ENCODE measurements at regions not wholly inside any gene's neighbourhood (a gene's known extent, or its start where the extent isn't known, plus 50 kb on each side); places are given as distances from the start of the nearest gene placed in this dataset.

DNA sequence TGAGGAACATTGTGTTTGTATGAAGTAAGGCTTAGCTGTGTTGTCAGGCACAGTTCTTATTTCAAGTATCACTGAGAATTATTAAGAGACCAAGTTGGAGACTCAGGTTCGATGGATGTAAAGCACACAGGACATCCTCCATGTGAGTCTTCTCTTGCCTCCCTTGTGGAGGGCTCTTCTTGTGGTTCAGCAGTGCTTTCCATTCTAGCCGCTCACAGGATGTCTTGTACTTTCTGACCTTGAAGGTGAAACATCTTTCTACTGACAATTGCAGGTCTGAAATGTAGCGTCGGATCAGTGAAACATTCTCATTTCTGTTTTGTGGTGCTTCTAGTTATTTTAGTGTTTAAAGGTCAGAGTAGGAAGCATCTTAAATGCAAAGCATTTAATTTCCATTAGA, 154.6 kb downstream of the HIPK3 start:
- in situ Hi-C loops (cut with MboI) = no loop called here
- Histone ChIP-seq H3K36me3 (ENCODE audit: control insufficient read depth, insufficient read depth, low read length) (no peaks in the 10 kb centered on the region), H4K20me1 (replicated peaks; ENCODE audit: control insufficient read depth, insufficient read depth, low read length) (no peaks in the 10 kb centered on the region), H3K79me2 (ENCODE audit: control insufficient read depth, insufficient read depth, low read length) (no peaks in the 10 kb centered on the region), H3K9me3 (replicated peaks; ENCODE audit: control insufficient read depth, insufficient read depth, low read depth, low read length) (no peaks in the 10 kb centered on the region), H3K9me1 (ENCODE audit: control insufficient read depth, insufficient read depth, low read length) (no peaks in the 10 kb centered on the region), H3K4me2 (ENCODE audit: insufficient read depth, low read length) (no peak overlapping the region), H3K27ac (ENCODE audit: extremely low read depth, low read depth, low read length) (no peak overlapping the region), H3K27me3 (ENCODE audit: control insufficient read depth in 2 of 2, insufficient read depth in 2 of 2, low read length in 2 of 2) (peaks cover 26 to 34% of the 10 kb centered on the region in 2 experiments), H2AFZ (ENCODE audit: low read depth, low read length) (no peak overlapping the region), H3K4me1 (replicated peaks in 1 of 2; ENCODE audit: control insufficient read depth in 2 of 2, insufficient read depth in 2 of 2, low read length in 2 of 2) (no peaks in the 10 kb centered on the region), H3K4me3 (no peak overlapping the region), H3K9ac (ENCODE audit: insufficient read depth in 1 of 2, low read depth in 2 of 2, low read length in 2 of 2) (no peak overlapping the region)
- no TSS peak for BruUV-seq (replicated peaks)
- WGBS (ENCODE audit: insufficient coverage, low coverage, missing lambda C conversion rate) = 0% methylated on average over 4 of the region's 4 CpGs
- no peak for FAIRE-seq
- ATAC-seq = no peak
- ChIA-PET POLR2A (no interaction called here), CTCF (ENCODE audit: low intra/inter-chr PET ratio) (no interaction called here)
- TF ChIP-seq SMARCC2 (IDR thresholded peaks at IDR 0.05; ENCODE audit: low read depth) = no peak
- no peak for TF ChIP-seq SRF (CRISPR knock-in tag; IDR thresholded peaks at IDR 0.05)
- TF ChIP-seq CBFB (CRISPR knock-in tag; IDR thresholded peaks at IDR 0.05) = no peak
- TF ChIP-seq NR3C1 (CRISPR knock-in tag; IDR thresholded peaks at IDR 0.05) = no peak
- no peak for TF ChIP-seq RAD21 (CRISPR knock-in tag; conservative IDR thresholded peaks at IDR 0.05 in 1 of 2, IDR thresholded peaks at IDR 0.05 in 1 of 2)
- TF ChIP-seq, protein P1, sequence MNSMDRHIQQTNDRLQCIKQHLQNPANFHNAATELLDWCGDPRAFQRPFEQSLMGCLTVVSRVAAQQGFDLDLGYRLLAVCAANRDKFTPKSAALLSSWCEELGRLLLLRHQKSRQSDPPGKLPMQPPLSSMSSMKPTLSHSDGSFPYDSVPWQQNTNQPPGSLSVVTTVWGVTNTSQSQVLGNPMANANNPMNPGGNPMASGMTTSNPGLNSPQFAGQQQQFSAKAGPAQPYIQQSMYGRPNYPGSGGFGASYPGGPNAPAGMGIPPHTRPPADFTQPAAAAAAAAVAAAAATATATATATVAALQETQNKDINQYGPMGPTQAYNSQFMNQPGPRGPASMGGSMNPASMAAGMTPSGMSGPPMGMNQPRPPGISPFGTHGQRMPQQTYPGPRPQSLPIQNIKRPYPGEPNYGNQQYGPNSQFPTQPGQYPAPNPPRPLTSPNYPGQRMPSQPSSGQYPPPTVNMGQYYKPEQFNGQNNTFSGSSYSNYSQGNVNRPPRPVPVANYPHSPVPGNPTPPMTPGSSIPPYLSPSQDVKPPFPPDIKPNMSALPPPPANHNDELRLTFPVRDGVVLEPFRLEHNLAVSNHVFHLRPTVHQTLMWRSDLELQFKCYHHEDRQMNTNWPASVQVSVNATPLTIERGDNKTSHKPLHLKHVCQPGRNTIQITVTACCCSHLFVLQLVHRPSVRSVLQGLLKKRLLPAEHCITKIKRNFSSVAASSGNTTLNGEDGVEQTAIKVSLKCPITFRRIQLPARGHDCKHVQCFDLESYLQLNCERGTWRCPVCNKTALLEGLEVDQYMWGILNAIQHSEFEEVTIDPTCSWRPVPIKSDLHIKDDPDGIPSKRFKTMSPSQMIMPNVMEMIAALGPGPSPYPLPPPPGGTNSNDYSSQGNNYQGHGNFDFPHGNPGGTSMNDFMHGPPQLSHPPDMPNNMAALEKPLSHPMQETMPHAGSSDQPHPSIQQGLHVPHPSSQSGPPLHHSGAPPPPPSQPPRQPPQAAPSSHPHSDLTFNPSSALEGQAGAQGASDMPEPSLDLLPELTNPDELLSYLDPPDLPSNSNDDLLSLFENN (IDR thresholded peaks at IDR 0.05; ENCODE audit: low read depth in 2 of 2, low read length in 2 of 2) = no peak
- no peak for TF ChIP-seq CREB1 (IDR thresholded peaks at IDR 0.05)
- TF ChIP-seq CREB1 (CRISPR knock-in tag; IDR thresholded peaks at IDR 0.05) = no peak
- TF ChIP-seq KDM4B (IDR thresholded peaks at IDR 0.05; ENCODE audit: borderline replicate concordance in 2 of 2, low read depth in 1 of 2) = no peak
- no peak for TF ChIP-seq CHD1 (IDR thresholded peaks at IDR 0.05; ENCODE audit: low read length)
- TF ChIP-seq MEIS2 (IDR thresholded peaks at IDR 0.05; ENCODE audit: partially characterized antibody) = no peak
- TF ChIP-seq PPARD (CRISPR knock-in tag; IDR thresholded peaks at IDR 0.05) = no peak
- no peak for DNase-seq (ENCODE audit: extremely low read depth in 1 of 4, low spot score in 3 of 4)
- intact Hi-C loops (cut with micrococcal nuclease) = no loop called here

All from K562 (cell line).